Trophoblast cell (in vitro differentiated cells and primary cell): ENCODE measurements at regions not wholly inside any gene's neighbourhood (a gene's known extent, or its start where the extent isn't known, plus 50 kb on each side); places are given as distances from the start of the nearest gene placed in this dataset.

ENCODE experiments used
- DNase-seq, 2 donors: peaks; one replicate each; pipeline ENCODE4 v3.0.0-alpha.2; 2016
- H2AFZ ChIP-seq: 2 replicates; pipeline ENCODE4 v1.6.1; 2013; ENCODE audit warnings: low read length, moderate library complexity, mild to moderate bottlenecking; ENCODE audit not compliant: insufficient read depth, poor library complexity
- H2AK5ac ChIP-seq: 2 replicates; pipeline ENCODE4 v1.6.1; 2013; ENCODE audit warnings: mild to moderate bottlenecking, low read length
- H2BK120ac ChIP-seq: 2 replicates; pipeline ENCODE4 v1.6.1; 2013; ENCODE audit warnings: low read length, mild to moderate bottlenecking, moderate library complexity; ENCODE audit not compliant: insufficient read depth, poor library complexity
- H2BK12ac ChIP-seq: 2 replicates; pipeline ENCODE4 v1.6.1; 2013; ENCODE audit warnings: mild to moderate bottlenecking, low read length, moderate library complexity
- H2BK5ac ChIP-seq: 2 replicates; pipeline ENCODE4 v1.6.1; 2013; ENCODE audit warnings: low read length, low read depth, moderate library complexity, mild to moderate bottlenecking; ENCODE audit not compliant: poor library complexity
- H3K14ac ChIP-seq: 2 replicates; pipeline ENCODE4 v1.6.1; 2013; ENCODE audit warnings: mild to moderate bottlenecking, low read length
- H3K18ac ChIP-seq: 2 replicates; pipeline ENCODE4 v1.6.1; 2013; ENCODE audit warnings: mild to moderate bottlenecking, low read length
- H3K23ac ChIP-seq: 2 replicates; pipeline ENCODE4 v1.6.1; 2013; ENCODE audit warnings: low read length
- H3K27ac ChIP-seq: 2 replicates; pipeline ENCODE4 v1.5.1; 2013; ENCODE audit warnings: low read depth, mild to moderate bottlenecking, inconsistent platforms, low read length, moderate library complexity
- H3K27me3 ChIP-seq: 2 replicates; pipeline ENCODE4 v1.6.1; 2013; ENCODE audit warnings: inconsistent platforms, mild to moderate bottlenecking, low read length, moderate library complexity; ENCODE audit not compliant: insufficient read depth
- H3K36me3 ChIP-seq, 2 experiments: 1 replicate in 1 of 2; 2 replicates in 1 of 2; pipeline ENCODE4 v1.6.1; 2013; ENCODE audit warnings: low read length in 2 of 2, mild to moderate bottlenecking in 2 of 2, moderate library complexity in 1 of 2; ENCODE audit not compliant: insufficient read depth in 2 of 2, control insufficient read depth in 1 of 2
- H3K4ac ChIP-seq: 2 replicates; pipeline ENCODE4 v1.6.1; 2013; ENCODE audit warnings: low read depth, mild to moderate bottlenecking, low read length, moderate library complexity
- H3K4me1 ChIP-seq, 2 experiments: 1 replicate in 1 of 2; 2 replicates in 1 of 2; pipeline ENCODE4 v1.6.1; 2013; ENCODE audit warnings: low read length in 2 of 2, mild to moderate bottlenecking in 2 of 2, moderate library complexity in 1 of 2; ENCODE audit not compliant: insufficient read depth in 2 of 2, control insufficient read depth in 1 of 2
- H3K4me2 ChIP-seq: 2 replicates; pipeline ENCODE4 v1.6.1; 2013; ENCODE audit warnings: inconsistent platforms, mild to moderate bottlenecking, low read length, moderate library complexity
- H3K4me3 ChIP-seq: 2 replicates; pipeline ENCODE4 v1.5.1; 2013; ENCODE audit warnings: mild to moderate bottlenecking, low read depth, low read length, inconsistent platforms
- H3K79me1 ChIP-seq: one replicate; pipeline ENCODE4 v1.6.1; 2013; ENCODE audit warnings: low read length
- H3K79me2 ChIP-seq: 2 replicates; pipeline ENCODE4 v1.6.1; 2013; ENCODE audit warnings: low read length, mild to moderate bottlenecking; ENCODE audit not compliant: control insufficient read depth, insufficient read depth, poor library complexity
- H3K9ac ChIP-seq: 2 replicates; pipeline ENCODE4 v1.6.1; 2013; ENCODE audit warnings: mild to moderate bottlenecking, low read length
- H3K9me3 ChIP-seq: 2 replicates; pipeline ENCODE4 v1.6.1; 2013; ENCODE audit warnings: low read depth, mild to moderate bottlenecking, control low read depth, inconsistent platforms, low read length; ENCODE audit not compliant: insufficient read depth
- H4K12ac ChIP-seq: 2 replicates; pipeline ENCODE4 v1.6.1; 2013; ENCODE audit warnings: low read depth, mild to moderate bottlenecking, low read length, moderate library complexity
- H4K8ac ChIP-seq: 2 replicates; pipeline ENCODE4 v1.6.1; 2013; ENCODE audit warnings: low read depth, mild to moderate bottlenecking, low read length, moderate library complexity
- H4K91ac ChIP-seq: one replicate; pipeline ENCODE4 v1.6.1; 2013; ENCODE audit warnings: low read depth, mild to moderate bottlenecking, low read length, moderate library complexity
- WGBS: extraction: QIAGEN DNeasy Blood & Tissue Kit; methylation state at CpG from one replicate; pipeline ENCODE4 v1.1.7; 2013; ENCODE audit warnings: missing lambda C conversion rate; ENCODE audit not compliant: insufficient read length, insufficient coverage; ENCODE audit errors: extremely low coverage; 5-methylcytosine and 5-hydroxymethylcytosine counted together

- Histone ChIP-seq H2BK12ac (no peak overlapping the region), H3K36me3 (no peaks in the 10 kb centered on the region), H3K4me2 (no peak overlapping the region), H3K18ac (no peak overlapping the region), H3K4ac (no peak overlapping the region), H2AFZ (no peak overlapping the region), H3K79me2 (no peaks in the 10 kb centered on the region), H2BK120ac (no peak overlapping the region), H3K9ac (no peak overlapping the region), H3K27ac (no peak overlapping the region), H3K4me3 (no peak overlapping the region), H3K4me1 (no peaks in the 10 kb centered on the region), H3K23ac (no peak overlapping the region), H3K14ac (no peak overlapping the region), H2AK5ac (no peak overlapping the region), H2BK5ac (no peak overlapping the region), H3K27me3 (no peaks in the 10 kb centered on the region), H4K12ac (no peak overlapping the region), H4K8ac (no peak overlapping the region), H4K91ac (no peak overlapping the region), H3K9me3 (peaks cover 1% of the 10 kb centered on the region), H3K79me1 (no peaks in the 10 kb centered on the region)
- no CpG with 5 or more reads among the region's 4 CpGs for WGBS
- no peak for DNase-seq
These were observed 115.4 kb upstream of the LHCGR start for GRCh38 chr2:48870942-48871341.

- Histone ChIP-seq H3K36me3 (no peaks in the 10 kb centered on the region), H4K12ac (no peak overlapping the region), H3K79me2 (no peaks in the 10 kb centered on the region), H2BK5ac (no peak overlapping the region), H3K4ac (no peak overlapping the region), H4K8ac (no peak overlapping the region), H3K27me3 (no peaks in the 10 kb centered on the region), H2AFZ (no peak overlapping the region), H3K14ac (no peak overlapping the region), H3K9ac (no peak overlapping the region), H3K18ac (no peak overlapping the region), H3K23ac (no peak overlapping the region), H3K4me2 (no peak overlapping the region), H3K27ac (no peak overlapping the region), H4K91ac (no peak overlapping the region), H2AK5ac (no peak overlapping the region), H3K79me1 (no peaks in the 10 kb centered on the region), H2BK12ac (no peak overlapping the region), H3K4me3 (no peak overlapping the region), H3K4me1 (no peaks in the 10 kb centered on the region), H3K9me3 (peaks cover 1% of the 10 kb centered on the region), H2BK120ac (no peak overlapping the region)
- DNase-seq, result no peak
- WGBS, result no CpG with 5 or more reads among the region's 2 CpGs
These were observed 115.0 kb upstream of the LHCGR start for GRCh38 chr2:48870503-48870902.

- Histone ChIP-seq H3K9me3 (no peaks in the 10 kb centered on the region), H2AK5ac (no peak overlapping the region), H3K4me1 (no peaks in the 10 kb centered on the region), H3K4me3 (no peak overlapping the region), H2BK12ac (no peak overlapping the region), H3K4ac (no peak overlapping the region), H2BK5ac (no peak overlapping the region), H4K91ac (no peak overlapping the region), H3K4me2 (no peak overlapping the region), H3K79me1 (no peaks in the 10 kb centered on the region), H2AFZ (no peak overlapping the region), H2BK120ac (no peak overlapping the region), H4K8ac (no peak overlapping the region), H4K12ac (no peak overlapping the region), H3K79me2 (no peaks in the 10 kb centered on the region), H3K27ac (no peak overlapping the region), H3K9ac (no peak overlapping the region), H3K23ac (no peak overlapping the region), H3K27me3 (no peaks in the 10 kb centered on the region), H3K18ac (no peak overlapping the region), H3K36me3 (no peaks in the 10 kb centered on the region), H3K14ac (no peak overlapping the region)
- DNase-seq, result no peak
- WGBS, result no CpG with 5 or more reads among the region's 2 CpGs
These were observed 110.2 kb upstream of the LHCGR start for GRCh38 chr2:48865704-48866103.

DNA sequence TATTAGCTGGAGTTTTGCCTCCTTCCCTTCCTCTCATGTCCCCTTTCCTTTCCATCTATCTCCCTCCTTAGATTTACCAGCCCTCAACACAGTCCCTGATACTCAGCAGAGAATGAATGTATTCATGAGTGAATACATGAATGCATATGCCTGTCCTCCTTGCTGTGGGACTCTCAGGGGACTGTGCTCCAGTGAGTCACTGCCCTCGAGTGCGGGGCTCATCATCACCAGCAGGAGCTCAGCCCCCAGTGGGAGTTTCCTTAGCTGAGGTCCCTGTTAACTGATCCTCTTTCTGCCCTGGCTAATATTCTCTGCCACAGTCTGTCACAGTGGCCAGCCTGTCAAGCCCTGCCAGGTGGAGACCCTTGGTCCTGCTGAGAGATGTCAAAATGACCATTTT, 104.9 kb upstream of the LHCGR start:
- Histone ChIP-seq H3K4me3 (no peak overlapping the region), H3K4me2 (no peak overlapping the region), H3K4me1 (peaks cover 0 to 3% of the 10 kb centered on the region in 2 experiments), H3K9me3 (no peaks in the 10 kb centered on the region), H3K36me3 (no peaks in the 10 kb centered on the region), H3K18ac (no peak overlapping the region), H2AFZ (no peak overlapping the region), H3K9ac (no peak overlapping the region), H4K12ac (no peak overlapping the region), H3K23ac (no peak overlapping the region), H3K27ac (no peak overlapping the region), H4K91ac (no peak overlapping the region), H2AK5ac (no peak overlapping the region), H4K8ac (no peak overlapping the region), H3K14ac (no peak overlapping the region), H2BK12ac (no peak overlapping the region), H3K79me1 (no peaks in the 10 kb centered on the region), H3K4ac (no peak overlapping the region), H2BK5ac (no peak overlapping the region), H3K27me3 (no peaks in the 10 kb centered on the region), H2BK120ac (no peak overlapping the region), H3K79me2 (no peaks in the 10 kb centered on the region)
- no CpG with 5 or more reads among the region's 2 CpGs for WGBS
- no peak for DNase-seq
